OCI-LY1 (cell line): ENCODE measurements at regions not wholly inside any gene's neighbourhood (a gene's known extent, or its start where the extent isn't known, plus 50 kb on each side); places are given as distances from the start of the nearest gene placed in this dataset.

ENCODE experiments used
- CTCF ChIP-seq: fragments of 200-600 bp; sonication (generic), shearing (Covaris generic); IDR thresholded peaks from 2 replicates; pipeline ENCODE4 v1.5.1; 2017; ENCODE audit warnings: mild to moderate bottlenecking, antibody characterized with exemption, low read length, moderate library complexity, mixed read lengths
- EZH2 ChIP-seq: fragments of 200-600 bp; sonication (generic), shearing (Covaris generic); IDR thresholded peaks from 2 replicates; pipeline ENCODE4 v1.8.0; 2017; ENCODE audit warnings: borderline replicate concordance, mixed run types, mild to moderate bottlenecking, antibody characterized with exemption, low read length, moderate library complexity, mixed read lengths

GRCh38 chrX:123087326-123087725 is 96.8 kb upstream of the GRIA3 start:
- no peak for TF ChIP-seq CTCF
- no peak for TF ChIP-seq EZH2
